ENCODE measurements at regions not wholly inside any gene's neighbourhood (a gene's known extent, or its start where the extent isn't known, plus 50 kb on each side); places are given as distances from the start of the nearest gene placed in this dataset.
"Not testable (repeated sequence)": the region's sequence is repeated elsewhere in the genome, so short reads cannot be mapped to it uniquely, and the experiment has no call there.

GRCh38 chr3:137820366-137820765, 56.3 kb downstream of the SOX14 start:
- DNase-seq (ENCODE audit: insufficient read length, low spot score) (no peak), FAIRE-seq (no peak)

DNA sequence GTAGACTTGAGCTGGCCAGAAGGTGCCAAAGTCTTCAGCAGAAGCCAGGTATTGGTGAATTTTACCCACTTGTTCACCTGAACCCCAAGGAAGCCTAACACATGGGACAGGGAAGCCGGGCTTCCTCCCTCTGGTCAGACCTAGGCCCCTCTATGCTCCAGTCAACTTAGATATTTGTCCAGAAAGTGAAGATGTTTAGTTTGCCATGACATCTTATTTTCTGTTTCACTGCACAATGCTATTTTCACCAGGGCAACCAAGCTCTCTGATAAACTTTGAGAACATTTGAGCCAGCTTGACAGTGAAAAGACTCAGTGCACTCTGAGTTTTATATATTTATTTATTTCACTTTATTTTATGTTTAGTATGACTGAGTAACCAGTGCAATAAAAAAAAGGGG, 71.0 kb downstream of the SOX14 start:
- no peak for FAIRE-seq
- DNase-seq (ENCODE audit: insufficient read length, low spot score): no peak

- no peak for DNase-seq (ENCODE audit: insufficient read length, low spot score)
- FAIRE-seq: no peak
Measured at GRCh38 chr3:137845194-137845593, 81.1 kb downstream of the SOX14 start.

DNA sequence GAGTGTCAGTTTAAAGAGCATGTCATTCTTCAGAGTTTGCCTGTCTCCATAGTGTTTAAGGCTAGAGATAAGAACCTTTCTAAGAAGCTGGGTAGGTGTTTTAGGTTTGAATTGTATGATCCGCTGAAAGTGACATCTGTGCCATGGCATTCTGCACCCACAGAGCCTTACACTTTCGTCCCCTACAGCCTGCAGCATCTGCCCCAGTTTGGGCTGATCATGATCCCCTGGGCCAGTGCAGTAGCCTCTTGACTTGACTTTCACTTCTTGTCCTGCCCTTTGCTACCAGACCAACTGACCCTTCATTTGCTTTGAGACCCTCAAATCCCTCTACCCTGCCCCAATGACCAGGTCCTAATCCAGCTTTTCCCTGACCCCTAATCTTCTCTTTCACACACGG, 81.6 kb downstream of the SOX14 start:
- no peak for DNase-seq (ENCODE audit: insufficient read length, low spot score)
- FAIRE-seq: no peak

DNA sequence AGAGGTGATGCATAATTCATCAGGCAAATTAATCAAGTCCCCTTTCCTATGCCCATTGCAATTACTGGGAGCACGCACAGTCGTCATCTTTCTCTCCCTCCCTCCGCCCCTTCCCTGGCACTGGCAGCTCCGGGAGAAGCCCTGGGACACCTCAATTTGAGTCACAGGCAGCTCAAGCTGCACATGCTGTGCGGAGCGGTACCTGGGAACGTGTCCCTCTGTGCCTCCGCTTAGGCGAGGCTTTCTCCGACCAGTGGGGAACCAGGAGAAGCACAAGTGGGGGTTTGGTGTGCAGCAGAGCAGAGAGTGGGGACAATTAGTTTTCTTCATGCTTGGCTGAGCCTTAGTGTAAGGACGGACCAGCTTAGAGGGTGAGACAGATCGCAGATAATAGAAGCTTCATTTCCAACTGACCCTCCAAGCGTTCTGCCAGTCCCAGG, 88.3 kb downstream of the SOX14 start:
- no peak for FAIRE-seq
- DNase-seq (ENCODE audit: insufficient read length, low spot score): no peak

DNA sequence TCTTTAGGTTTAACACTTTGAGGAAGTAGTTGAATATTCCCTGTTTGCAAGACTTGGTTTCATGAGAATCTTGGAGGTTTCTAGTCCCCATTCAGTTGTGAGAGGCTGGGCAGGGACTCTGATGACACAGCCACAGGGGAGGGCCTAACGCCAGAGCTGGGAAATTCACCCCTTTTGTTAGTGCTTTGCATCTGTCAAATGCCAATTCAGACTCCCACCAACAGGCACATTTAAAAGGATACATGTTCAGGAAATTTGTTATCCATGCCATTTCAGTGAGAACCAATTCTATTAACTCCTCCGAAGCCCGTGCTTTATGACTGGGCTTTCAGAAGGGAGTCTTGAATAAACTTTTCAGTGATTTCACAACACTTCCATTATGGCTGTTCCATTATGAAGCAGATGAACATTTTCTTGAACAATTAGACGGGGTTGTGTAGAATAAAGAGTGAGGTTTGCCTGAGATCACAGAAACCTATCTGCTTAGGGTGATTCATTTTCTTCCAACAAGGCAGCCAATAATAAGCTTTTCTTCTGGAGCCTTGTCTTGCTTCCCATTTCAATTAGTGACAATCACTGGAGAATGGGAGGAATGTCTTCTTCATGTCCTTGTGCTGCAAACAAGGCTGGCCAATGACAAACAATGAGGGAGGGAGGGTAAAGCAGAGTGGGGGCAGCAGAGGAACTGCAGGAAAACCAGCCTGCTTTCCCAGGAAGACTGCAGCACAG, 90.6 kb downstream of the SOX14 start:
- DNase-seq (ENCODE audit: insufficient read length, low spot score) (no peak), FAIRE-seq (no peak)

DNA sequence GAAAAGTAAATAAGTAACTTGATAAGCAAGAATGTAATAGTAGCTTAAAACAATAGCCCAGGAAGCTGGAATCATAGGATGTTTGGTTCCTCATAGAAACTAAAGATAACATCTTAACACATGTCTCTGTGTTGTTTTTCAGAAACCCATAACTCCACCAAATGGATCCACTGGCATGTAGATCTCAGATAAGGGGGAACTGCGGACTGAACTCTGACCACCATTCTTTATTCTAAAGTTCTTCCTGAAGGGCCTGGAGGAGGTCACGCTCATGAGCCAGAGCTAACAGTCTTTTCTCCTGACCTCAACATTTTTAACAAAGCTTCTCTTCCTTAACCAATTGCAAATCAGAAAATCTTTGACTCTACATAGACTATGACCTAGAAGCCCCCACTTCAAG, 101.9 kb downstream of the SOX14 start:
- no peak for DNase-seq (ENCODE audit: insufficient read length, low spot score)
- FAIRE-seq: no peak

DNA sequence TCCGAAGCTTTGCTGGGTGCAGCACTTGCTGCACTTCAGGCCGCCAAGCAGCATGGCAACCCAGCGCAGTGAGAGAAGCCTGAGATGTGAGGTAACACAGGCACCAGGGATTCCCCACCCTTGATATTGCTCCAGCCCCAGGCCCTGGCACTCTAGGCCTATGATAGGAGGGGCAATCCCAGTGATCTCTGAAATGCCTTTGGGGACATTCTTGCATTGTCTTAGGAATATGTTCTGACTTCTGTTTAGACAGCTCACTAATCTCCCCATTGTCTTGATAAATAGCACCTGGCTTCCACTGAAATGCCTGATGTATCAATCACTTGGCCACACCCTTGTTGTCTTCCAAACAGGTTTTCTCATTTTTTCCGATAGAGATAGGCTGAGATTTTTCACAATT, 102.8 kb downstream of the SOX14 start:
- DNase-seq (ENCODE audit: insufficient read length, low spot score) (no peak), FAIRE-seq (no peak)

DNA sequence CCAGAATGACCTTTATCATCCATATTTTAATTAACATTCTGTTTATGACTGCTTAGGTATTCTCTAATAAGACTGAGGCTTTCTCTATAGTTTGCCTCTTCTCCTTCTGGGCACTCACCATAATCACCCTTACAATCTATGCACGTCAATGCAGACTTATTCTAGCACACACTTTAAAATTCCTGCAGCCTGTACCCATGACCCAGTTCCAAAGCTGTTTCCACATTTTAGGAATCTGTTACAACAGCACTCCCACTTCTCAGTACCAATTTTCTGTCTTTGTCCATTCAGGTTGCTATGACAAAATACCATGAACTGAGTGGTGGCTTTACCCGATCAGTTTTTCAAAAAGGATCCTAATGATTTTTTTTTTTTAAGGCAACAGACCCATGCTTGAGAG, 103.5 kb downstream of the SOX14 start:
- DNase-seq (ENCODE audit: insufficient read length, low spot score): no peak
- no peak for FAIRE-seq

GRCh38 chr3:137869022-137869421, 104.9 kb downstream of the SOX14 start:
- DNase-seq (ENCODE audit: insufficient read length, low spot score) (no peak), FAIRE-seq (no peak)

DNA sequence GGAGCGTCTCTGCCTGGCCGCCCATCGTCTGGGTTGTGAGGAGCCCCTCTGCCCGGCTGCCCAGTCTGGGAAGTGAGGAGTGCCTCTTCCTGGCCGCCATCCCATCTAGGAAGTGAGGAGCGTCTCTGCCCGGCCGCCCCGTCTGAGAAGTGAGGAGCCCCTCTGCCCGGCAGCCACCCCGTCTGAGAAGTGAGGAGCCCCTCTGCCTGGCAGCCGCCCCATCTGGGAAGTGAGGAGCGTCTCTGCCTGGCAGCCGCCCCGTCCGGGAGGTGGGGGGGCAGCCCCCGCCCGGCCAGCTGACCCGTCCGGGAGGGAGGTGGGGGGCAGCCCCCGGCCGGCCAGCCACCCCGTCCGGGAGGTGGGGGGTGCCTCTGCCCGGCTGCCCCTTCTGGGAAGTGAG, 108.5 kb downstream of the SOX14 start:
- not testable (repeated sequence) for DNase-seq (ENCODE audit: insufficient read length, low spot score); FAIRE-seq

GRCh38 chr3:137896842-137897241, 113.1 kb upstream of the CLDN18 start:
- FAIRE-seq; DNase-seq (ENCODE audit: insufficient read length, low spot score): not testable (repeated sequence)

DNA sequence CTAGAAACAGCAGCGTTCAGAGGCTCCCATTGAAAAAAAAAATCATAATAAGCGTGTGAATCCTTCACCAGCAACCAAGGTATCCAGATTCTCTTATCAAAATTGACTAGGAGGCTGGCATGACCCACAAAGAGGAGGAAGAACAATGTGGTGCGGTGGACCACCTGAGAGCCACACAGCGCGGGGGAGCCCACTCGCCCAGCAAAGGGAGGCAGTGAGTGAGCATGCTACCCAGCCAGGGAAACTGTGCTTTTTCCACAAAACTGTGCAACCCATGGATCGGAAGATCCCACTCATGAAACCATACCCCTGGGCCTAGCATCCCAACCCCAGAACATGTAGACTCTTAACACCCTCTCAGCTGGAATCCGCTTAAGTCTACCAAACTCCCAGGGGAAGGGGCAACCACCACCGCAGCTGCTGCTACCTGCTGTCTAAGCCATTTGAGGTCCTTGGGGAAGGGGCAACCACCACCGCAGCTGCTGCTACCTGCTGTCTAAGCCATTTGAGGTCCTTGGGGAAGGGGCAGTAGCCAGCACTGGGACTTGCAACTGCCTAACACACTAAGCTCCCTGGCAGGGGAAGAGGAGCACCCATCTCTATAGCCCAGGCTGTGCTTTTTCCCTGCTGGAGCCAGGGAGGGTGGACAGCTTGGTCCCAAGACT, 102.8 kb upstream of the CLDN18 start:
- FAIRE-seq (no peak), DNase-seq (ENCODE audit: insufficient read length, low spot score) (no peak)

GRCh38 chr3:137924628-137925027, 85.3 kb upstream of the CLDN18 start:
- no peak for FAIRE-seq
- no peak for DNase-seq (ENCODE audit: insufficient read length, low spot score)

DNA sequence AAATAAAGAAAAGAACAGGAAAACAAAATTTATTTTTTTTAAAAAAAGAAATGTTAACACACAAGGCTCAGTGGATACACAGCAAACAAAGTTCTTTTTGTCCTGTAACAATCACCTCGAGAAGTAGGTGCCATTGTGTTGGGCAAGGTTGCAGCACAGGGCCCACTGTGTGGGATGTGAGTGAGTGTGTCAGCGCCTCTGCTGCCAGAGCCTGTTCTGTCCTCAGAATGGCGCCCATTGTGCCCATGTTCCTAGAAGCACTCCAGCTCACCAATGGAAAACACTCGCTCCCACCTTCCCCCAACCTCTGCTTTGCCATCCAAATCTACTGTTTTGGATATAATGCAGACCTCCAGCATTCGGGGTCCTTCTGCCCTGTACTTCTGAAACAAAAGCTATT, 84.9 kb upstream of the CLDN18 start:
- FAIRE-seq: no peak
- DNase-seq (ENCODE audit: insufficient read length, low spot score): no peak

DNA sequence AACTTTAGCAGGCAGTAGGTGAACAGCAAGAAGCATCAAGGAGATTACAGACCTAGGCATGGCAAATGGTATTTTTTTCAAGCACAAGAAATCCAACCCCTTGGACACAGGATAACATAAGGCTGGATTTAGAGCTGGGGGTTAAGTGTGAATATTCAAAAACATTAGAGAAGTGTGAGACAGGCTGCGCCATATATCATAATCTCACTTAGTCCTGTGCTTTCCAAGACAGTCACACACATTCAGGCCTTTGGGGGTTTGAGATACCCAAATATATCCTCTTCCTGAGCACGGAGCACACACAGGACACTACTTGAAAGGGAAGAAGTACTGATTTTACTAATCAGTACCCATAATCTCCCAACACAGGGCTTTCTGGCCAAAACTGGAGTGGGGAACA, 83.0 kb upstream of the CLDN18 start:
- DNase-seq (ENCODE audit: insufficient read length, low spot score) (no peak), FAIRE-seq (no peak)

DNA sequence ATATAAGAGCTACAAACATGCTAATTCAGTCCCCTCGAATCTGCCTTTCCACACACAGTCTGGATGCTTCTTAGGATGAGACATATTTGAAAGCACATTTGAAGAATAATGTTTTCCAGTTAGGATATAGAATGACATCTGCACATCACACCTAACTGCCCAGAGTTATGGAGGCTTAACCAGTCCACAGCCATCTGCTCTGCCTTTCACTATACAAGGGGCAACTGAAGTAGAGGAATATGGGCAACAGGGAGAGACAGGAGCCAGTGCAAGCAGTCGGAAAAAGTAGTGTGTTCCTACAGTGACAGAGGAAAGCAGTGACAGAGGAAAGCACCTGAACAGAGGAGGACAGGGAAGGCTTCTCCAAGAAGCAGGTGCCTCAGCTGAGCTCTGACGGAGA, 79.0 kb upstream of the CLDN18 start:
- DNase-seq (ENCODE audit: insufficient read length, low spot score): no peak
- FAIRE-seq: no peak

DNA sequence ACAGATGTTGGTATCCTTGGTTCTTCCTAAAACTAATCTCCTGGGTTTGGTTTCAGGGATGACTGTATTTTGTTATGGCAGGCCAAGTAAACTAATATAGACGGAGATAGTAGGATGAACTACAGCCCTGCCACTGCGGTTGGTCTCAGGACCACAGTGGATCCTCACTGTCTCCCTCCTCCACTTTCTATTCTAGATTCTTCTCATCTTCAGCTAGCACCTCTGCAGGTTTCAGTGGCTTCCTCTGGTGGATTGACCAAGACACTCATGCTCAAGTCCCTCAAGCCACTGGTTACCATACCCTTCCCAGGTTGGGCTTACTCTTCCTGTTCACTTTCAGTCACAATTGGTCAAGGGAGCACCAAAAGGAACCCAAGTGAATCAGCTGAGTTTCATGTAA, 71.1 kb upstream of the CLDN18 start:
- FAIRE-seq: no peak
- DNase-seq (ENCODE audit: insufficient read length, low spot score): no peak

- DNase-seq (ENCODE audit: insufficient read length, low spot score) (no peak), FAIRE-seq (no peak)
Measured at GRCh38 chr3:137944593-137944992, 65.4 kb upstream of the CLDN18 start.

DNA sequence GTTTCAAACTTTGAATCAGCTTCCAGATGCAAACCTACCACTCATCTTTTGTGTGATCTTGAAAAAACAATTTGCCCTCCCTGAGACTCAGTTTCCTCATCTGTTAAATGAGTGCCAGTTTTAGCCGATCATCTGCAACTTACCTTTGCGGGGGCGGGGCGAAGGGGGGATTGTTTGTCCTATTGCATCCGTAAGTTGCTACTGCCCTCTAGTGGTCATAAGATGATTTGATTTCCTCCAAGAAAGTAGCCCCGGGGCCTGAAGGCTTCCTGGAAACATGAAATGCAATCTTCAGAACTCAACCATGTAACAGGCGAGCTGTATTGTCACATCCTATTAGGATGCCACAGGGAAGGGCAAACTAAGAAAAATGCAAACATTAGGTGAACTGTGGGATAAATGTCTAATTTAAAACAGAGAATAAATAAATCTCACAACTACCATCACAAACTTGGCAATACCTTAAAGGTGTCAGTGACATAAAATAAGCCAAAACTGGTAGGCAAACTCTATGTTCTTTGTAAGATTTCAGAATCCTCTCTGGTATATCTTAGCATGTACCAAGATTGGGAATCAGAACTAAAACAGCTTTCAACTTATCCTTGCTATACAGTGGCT, 63.5 kb upstream of the CLDN18 start:
- DNase-seq (ENCODE audit: insufficient read length, low spot score) (peak; percentile 28), FAIRE-seq (peak; percentile 95)

GRCh38 chr3:137947117-137947516, 62.8 kb upstream of the CLDN18 start:
- FAIRE-seq (no peak), DNase-seq (ENCODE audit: insufficient read length, low spot score) (no peak)

Measured in GM19239 (cell line).